ENCODE measurements at regions not wholly inside any gene's neighbourhood (a gene's known extent, or its start where the extent isn't known, plus 50 kb on each side); places are given as distances from the start of the nearest gene placed in this dataset.

DNA sequence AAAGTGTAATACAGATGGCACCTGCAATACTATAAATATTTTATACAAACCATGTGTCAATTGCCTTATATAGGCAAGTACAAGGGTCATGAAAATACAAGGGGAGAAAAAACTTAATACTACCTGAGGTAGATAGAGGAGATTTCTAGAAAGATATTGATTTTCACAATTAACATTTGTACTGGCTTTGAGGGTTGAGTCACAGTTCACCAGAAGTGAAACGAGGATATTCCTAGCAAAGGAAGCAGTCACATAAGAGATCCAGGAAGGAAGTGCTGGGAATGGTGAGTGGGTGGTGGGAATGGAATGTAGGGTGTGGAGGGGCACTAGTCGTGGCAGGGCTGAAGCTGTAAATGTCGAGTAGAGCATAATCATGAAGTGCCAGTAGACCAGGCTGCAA is 108.7 kb downstream of the P2RY1 start:
- TF ChIP-seq, protein P1, sequence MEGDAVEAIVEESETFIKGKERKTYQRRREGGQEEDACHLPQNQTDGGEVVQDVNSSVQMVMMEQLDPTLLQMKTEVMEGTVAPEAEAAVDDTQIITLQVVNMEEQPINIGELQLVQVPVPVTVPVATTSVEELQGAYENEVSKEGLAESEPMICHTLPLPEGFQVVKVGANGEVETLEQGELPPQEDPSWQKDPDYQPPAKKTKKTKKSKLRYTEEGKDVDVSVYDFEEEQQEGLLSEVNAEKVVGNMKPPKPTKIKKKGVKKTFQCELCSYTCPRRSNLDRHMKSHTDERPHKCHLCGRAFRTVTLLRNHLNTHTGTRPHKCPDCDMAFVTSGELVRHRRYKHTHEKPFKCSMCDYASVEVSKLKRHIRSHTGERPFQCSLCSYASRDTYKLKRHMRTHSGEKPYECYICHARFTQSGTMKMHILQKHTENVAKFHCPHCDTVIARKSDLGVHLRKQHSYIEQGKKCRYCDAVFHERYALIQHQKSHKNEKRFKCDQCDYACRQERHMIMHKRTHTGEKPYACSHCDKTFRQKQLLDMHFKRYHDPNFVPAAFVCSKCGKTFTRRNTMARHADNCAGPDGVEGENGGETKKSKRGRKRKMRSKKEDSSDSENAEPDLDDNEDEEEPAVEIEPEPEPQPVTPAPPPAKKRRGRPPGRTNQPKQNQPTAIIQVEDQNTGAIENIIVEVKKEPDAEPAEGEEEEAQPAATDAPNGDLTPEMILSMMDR (IDR thresholded peaks at IDR 0.05), result no peak
- TF ChIP-seq POLR2A (IDR thresholded peaks at IDR 0.05), result no peak

All from lower leg skin (tissue), 3 donors.